ENCODE measurements at regions not wholly inside any gene's neighbourhood (a gene's known extent, or its start where the extent isn't known, plus 50 kb on each side); places are given as distances from the start of the nearest gene placed in this dataset.

DNA sequence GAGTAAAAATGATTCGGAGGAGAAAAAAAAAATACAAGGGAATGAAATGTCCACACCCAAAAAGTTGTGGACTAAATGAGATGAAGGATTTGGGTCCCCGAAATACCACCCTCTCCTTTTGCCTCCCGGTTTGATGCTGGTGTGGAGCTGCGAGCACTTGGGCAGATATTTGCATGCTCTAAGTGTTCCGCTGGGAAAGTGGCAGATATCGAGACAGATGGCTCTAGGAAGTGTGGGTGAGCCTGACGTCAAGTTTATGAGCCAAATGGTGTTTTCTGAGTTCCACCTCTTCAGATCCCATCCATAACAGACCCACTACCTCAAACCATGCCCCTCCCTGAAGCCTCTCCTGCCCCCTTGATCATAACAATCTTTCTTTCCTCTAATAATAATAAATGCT is 228.6 kb downstream of the QDPR start:
- Histone ChIP-seq H3K4me3 (no peak overlapping the region), H3K36me3 (no peaks in the 10 kb centered on the region), H3K9me3 (no peaks in the 10 kb centered on the region), H3K27me3 (no peaks in the 10 kb centered on the region)
- no peak for DNase-seq

DNA sequence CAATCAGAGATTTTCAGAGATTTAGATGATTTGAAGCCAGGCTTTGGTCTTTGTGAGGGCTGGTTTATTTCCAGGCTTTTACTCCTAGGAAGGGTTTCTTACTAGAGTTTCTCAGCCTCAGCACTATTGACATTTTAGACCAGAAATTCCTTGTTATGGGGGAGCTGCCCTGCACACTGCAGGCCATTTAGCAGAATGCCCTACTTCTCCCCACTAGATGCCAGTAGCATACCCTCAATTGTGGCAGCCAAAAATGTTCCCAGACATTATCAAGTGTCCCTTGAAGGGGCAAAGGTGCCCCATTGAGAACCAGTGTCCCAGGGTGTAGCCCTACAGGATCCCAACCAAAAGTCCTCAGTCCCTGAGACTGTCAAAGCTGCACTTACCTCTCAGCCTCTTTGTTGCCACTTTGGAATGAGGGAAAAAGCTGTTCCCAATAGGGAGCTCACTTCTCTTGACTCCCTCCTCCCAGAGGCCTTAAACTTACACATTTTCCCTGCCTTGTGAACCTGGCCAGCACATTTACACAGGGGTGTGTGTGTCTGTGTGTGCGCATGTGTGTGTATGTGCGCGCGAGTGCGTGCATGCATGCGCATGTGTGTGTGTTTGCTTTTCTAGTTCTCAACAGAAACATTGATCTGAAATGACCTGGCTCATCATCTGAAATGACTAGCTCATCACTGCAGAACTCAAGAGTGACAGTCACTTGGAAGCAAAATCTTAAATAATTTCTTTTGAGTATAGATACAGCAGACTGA is 231.4 kb downstream of the QDPR start:
- Histone ChIP-seq H3K4me3 (no peak overlapping the region), H3K27me3 (no peaks in the 10 kb centered on the region)
- no peak for DNase-seq

DNA sequence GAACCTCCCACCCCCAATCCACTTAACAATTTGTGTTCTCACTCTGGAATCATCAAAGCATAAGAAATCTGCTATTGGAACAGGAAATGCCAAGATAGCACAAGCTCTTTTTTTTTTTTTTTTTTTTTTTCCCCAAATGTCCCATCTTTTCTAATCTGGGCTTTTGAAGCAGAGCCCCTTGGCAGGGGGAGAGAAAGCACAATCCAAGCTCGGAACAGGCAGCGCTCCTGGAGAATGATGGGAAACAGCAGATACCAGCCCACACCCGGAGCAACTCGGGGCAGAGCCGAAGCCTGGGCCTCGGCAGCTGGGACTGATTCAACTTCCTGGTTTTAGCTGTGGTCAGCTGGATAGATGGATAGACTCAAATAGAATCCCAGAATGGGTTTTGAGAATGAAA is 235.1 kb downstream of the QDPR start:
- Histone ChIP-seq H3K9me3 (no peaks in the 10 kb centered on the region), H3K4me3 (no peak overlapping the region), H3K27me3 (no peaks in the 10 kb centered on the region), H3K36me3 (no peaks in the 10 kb centered on the region)
- DNase-seq: peak; percentile 10

More for the DNA sequence above, 231.4 kb downstream of the QDPR start:
- Histone ChIP-seq H3K9me3 (no peaks in the 10 kb centered on the region), H3K36me3 (no peaks in the 10 kb centered on the region)

- no peak overlapping the region for H3K4me3 ChIP-seq
- no peaks in the 10 kb centered on the region for H3K9me3 ChIP-seq
- no peak for DNase-seq
- H3K27me3 ChIP-seq: no peaks in the 10 kb centered on the region
- H3K36me3 ChIP-seq: no peaks in the 10 kb centered on the region
These were observed 236.1 kb downstream of the QDPR start for GRCh38 chr4:17275836-17276235.

GRCh38 chr4:17273047-17273446 is 238.8 kb downstream of the QDPR start:
- Histone ChIP-seq H3K27me3 (no peaks in the 10 kb centered on the region), H3K36me3 (no peaks in the 10 kb centered on the region), H3K4me3 (no peak overlapping the region), H3K9me3 (no peaks in the 10 kb centered on the region)
- no peak for DNase-seq

DNA sequence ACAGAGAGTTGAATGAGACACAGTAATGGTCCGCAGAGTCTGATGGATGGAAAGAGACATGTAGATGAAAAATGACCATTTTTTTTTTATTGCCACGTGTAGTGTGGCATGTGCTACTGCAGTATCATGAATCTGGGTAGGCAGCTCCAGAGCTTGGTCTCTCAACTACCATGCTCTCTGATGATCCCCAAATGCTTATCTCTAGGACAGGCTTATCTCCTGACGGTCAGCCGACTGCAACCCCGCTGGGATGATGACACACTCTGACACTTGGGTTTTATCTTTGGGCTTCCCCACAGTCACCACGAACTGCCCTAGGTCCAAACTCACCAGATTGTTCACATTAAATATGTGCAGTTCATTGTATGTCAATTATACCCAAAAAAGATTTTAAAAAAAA is 239.7 kb downstream of the QDPR start:
- no peak overlapping the region for H3K4me3 ChIP-seq
- no peaks in the 10 kb centered on the region for H3K9me3 ChIP-seq
- DNase-seq: no peak
- H3K36me3 ChIP-seq: no peaks in the 10 kb centered on the region
- H3K27me3 ChIP-seq: no peaks in the 10 kb centered on the region

DNA sequence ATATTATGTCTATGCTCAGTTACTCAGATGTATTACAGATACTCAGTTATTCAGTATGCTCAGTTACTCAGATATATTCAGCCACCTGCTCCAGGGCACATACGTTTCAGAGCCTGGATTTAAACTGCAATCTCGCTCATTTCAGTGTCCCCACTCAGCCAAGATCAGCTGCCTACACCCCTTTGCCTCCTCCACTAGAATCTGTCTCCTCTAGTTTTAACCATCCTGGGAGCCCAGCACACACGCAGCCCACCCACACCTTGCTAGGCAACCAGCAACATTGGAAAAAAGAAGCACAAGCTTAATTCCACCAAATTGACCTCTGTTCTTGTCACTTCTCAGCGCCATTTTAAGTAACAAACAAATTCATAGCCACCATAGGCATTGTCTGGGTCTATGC is 246.2 kb downstream of the QDPR start:
- DNase-seq: no peak
- Histone ChIP-seq H3K4me3 (no peak overlapping the region), H3K9me3 (no peaks in the 10 kb centered on the region), H3K36me3 (no peaks in the 10 kb centered on the region), H3K27me3 (no peaks in the 10 kb centered on the region)

DNA sequence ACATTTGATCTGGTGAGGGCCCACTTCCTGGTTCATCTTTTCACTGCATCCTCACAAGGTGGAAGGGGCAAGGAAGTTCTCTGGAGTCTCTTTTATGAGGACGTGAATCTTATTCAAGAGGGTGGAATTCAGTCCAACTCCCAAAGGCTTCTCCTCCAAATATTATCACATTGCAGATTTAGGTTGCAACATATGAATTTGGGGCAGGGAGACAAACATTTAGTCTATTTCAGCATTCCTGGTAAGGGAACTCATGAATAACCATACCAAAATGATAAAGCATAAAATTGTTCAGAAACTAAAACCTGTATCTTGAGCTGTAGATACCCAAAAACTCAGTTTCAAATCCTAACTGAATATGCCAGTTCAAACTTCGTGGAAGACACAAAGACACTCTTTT is 246.8 kb downstream of the QDPR start:
- H3K4me3 ChIP-seq: no peak overlapping the region
- no peaks in the 10 kb centered on the region for H3K27me3 ChIP-seq
- DNase-seq: no peak

DNA sequence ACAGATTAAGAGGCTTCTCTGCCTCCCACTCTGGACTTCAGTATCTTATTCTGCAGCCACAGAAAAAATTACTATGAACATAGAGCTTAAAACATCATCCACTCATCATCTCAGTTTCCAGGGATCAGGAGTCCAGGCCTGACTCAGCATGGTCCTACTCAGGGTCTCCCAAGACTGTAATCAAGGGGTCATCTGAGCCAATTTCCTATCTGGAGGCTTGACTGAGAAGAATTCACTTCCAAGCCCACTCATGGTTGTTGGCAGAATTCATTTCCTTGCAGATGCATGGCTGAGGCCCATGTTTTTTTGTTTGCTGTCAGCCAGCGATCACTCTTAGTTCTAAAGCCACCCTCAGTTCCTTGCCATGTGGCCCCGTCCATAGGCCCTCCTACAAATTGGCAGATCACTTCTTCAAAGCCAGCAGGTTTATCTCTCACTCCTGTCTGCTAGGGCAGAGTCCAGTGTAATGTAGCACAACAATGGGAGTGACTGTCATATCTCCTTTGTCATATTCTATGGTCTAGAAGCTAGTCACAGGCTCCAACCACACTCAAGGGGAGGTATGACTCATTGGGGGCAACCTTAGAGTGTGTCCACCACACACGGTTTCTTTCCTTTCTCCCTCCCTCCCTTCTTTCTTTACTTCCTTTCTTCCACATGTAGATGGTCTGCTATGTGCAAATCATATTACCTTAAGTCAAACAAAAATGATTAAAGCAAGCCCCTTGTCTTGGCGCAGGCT is 251.6 kb downstream of the QDPR start:
- H3K4me3 ChIP-seq: no peak overlapping the region
- no peaks in the 10 kb centered on the region for H3K27me3 ChIP-seq
- H3K9me3 ChIP-seq: no peaks in the 10 kb centered on the region
- DNase-seq: no peak
- no peaks in the 10 kb centered on the region for H3K36me3 ChIP-seq

More for the DNA sequence above, 246.8 kb downstream of the QDPR start:
- H3K36me3 ChIP-seq: no peaks in the 10 kb centered on the region
- no peaks in the 10 kb centered on the region for H3K9me3 ChIP-seq

GRCh38 chr4:17258106-17258505 is 253.8 kb downstream of the QDPR start:
- no peak overlapping the region for H3K4me3 ChIP-seq
- no peaks in the 10 kb centered on the region for H3K36me3 ChIP-seq
- DNase-seq: no peak
- no peaks in the 10 kb centered on the region for H3K27me3 ChIP-seq
- no peaks in the 10 kb centered on the region for H3K9me3 ChIP-seq

- DNase-seq: no peak
- Histone ChIP-seq H3K4me3 (no peak overlapping the region), H3K36me3 (no peaks in the 10 kb centered on the region), H3K27me3 (no peaks in the 10 kb centered on the region), H3K9me3 (no peaks in the 10 kb centered on the region)
These were observed 259.8 kb downstream of the QDPR start for GRCh38 chr4:17252131-17252530.

DNA sequence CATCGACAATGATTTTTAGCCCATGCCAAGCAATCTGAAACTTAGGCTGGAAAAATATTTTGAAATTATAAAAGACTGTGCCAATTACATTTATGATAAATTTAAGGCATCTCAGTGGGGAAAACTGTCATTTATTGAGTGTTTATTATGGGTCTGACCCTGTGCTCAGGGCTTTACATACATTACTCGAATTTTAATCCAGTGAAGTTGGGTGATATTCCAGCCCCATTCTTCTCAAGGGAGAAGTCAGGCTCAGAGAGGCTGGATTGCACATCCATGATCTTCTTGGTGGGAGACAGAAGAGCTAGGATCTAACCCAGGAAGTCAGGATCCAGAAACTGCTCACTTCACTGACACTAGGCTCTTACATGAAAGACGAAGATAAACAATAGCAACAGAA is 260.8 kb downstream of the QDPR start:
- no peak for DNase-seq
- Histone ChIP-seq H3K4me3 (no peak overlapping the region), H3K9me3 (no peaks in the 10 kb centered on the region), H3K36me3 (no peaks in the 10 kb centered on the region), H3K27me3 (no peaks in the 10 kb centered on the region)

DNA sequence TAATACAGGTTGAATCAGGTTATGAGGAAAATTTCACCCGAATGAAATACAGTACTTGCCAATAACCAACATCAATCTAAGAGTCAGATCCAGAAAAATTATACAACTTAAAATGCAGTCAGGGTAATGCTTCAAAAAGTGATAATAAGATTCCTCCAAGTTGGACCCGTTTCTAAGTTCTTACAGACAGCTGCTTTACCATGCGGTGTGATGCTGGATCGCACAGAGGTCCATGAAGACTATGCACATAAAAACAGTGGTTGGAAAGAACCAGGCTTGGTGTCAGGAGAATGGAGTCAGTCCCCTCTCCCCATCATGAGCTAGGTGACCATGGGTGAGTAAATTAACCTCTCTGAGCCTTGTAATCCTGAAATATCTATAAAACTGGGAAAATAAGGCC is 261.3 kb downstream of the QDPR start:
- H3K4me3 ChIP-seq: no peak overlapping the region
- no peaks in the 10 kb centered on the region for H3K9me3 ChIP-seq
- no peak for DNase-seq
- no peaks in the 10 kb centered on the region for H3K27me3 ChIP-seq
- no peaks in the 10 kb centered on the region for H3K36me3 ChIP-seq

- no peak overlapping the region for H3K4me3 ChIP-seq
- no peaks in the 10 kb centered on the region for H3K36me3 ChIP-seq
- H3K27me3 ChIP-seq: no peaks in the 10 kb centered on the region
- no peaks in the 10 kb centered on the region for H3K9me3 ChIP-seq
- DNase-seq: no peak
These were observed 265.2 kb downstream of the QDPR start for GRCh38 chr4:17246656-17247055.

GRCh38 chr4:17241835-17242234 is 270.1 kb downstream of the QDPR start:
- no peaks in the 10 kb centered on the region; the same call in 1 of the 2 replicates for H3K9me3 ChIP-seq
- no peak for DNase-seq
- H3K36me3 ChIP-seq: 0 out of 2 replicates have a peak, but pooled peaks cover 2% of the 10 kb centered on the region
- no peaks in the 10 kb centered on the region for H3K27me3 ChIP-seq
- no peak overlapping the region for H3K4me3 ChIP-seq

GRCh38 chr4:17238633-17239032 is 273.3 kb downstream of the QDPR start:
- Histone ChIP-seq H3K36me3 (0 out of 2 replicates have a peak, but pooled peaks cover 2% of the 10 kb centered on the region), H3K9me3 (no peaks in the 10 kb centered on the region; the same call in 1 of the 2 replicates), H3K4me3 (no peak overlapping the region), H3K27me3 (no peaks in the 10 kb centered on the region)
- no peak for DNase-seq

DNA sequence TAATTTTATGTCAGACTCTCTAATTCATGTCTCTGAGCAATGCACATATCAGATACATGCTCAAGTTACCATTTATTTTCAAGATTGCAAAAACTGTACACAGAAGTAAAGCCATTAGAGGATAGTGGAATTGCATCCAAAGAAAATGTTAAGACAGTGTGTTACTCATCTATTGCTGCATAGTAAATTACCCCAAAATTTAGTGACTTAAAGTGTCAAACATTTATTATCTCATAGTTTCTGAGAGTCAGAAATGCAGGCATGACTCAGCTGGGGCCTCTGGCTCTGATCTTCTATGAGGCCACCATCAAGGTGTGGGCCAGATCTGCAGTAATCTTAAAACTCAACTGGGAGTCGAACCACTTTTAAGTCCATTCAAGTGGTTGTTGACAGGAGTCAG is 275.2 kb downstream of the QDPR start:
- no peak overlapping the region for H3K4me3 ChIP-seq
- peak; percentile 78 for DNase-seq
- H3K9me3 ChIP-seq: no peaks in the 10 kb centered on the region; the same call in 1 of the 2 replicates
- H3K27me3 ChIP-seq: no peaks in the 10 kb centered on the region
- 0 out of 2 replicates have a peak, but pooled peaks cover 2% of the 10 kb centered on the region for H3K36me3 ChIP-seq

DNA sequence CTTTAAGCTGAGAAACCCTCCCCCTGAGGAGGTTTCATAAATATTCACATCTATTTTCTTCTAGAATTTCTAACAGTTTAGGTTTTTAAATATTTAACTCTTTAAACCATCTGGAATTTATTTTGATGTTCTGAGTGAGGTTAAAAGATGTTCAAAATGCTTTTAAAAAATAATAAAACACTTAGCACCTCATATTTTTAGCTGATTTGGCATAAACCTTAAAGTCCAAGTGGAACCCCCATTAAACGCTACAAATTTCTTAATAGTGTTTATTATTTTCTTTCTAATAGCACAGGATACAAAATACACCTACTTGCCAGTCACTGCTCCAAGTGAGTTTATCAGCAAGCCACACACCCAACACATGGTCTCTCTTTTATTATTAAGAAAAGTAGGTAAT is 277.2 kb downstream of the QDPR start:
- no peaks in the 10 kb centered on the region for H3K27me3 ChIP-seq

More for the DNA sequence above, 277.2 kb downstream of the QDPR start:
- DNase-seq: no peak
- H3K9me3 ChIP-seq: no peaks in the 10 kb centered on the region; the same call in 1 of the 2 replicates
- H3K36me3 ChIP-seq: no peaks in the 10 kb centered on the region
- H3K4me3 ChIP-seq: no peak overlapping the region
